IgD-negative memory B cell (primary cell): ENCODE measurements at regions not wholly inside any gene's neighbourhood (a gene's known extent, or its start where the extent isn't known, plus 50 kb on each side); places are given as distances from the start of the nearest gene placed in this dataset.

ENCODE experiments used
- H3K27ac Mint-ChIP-seq, 3 donors: one replicate each; pipeline ENCODE4 v1.8.0; 2020 to 2022; ENCODE audit warnings: mild to moderate bottlenecking in 3 of 3, mixed read lengths in 3 of 3, moderate library complexity in 1 of 3
- H3K27me3 Mint-ChIP-seq: one replicate; pipeline ENCODE4 v1.8.0; 2021; ENCODE audit warnings: mixed read lengths
- H3K36me3 Mint-ChIP-seq: one replicate; pipeline ENCODE4 v1.8.0; 2020; ENCODE audit warnings: mild to moderate bottlenecking, mixed read lengths
- H3K4me1 Mint-ChIP-seq, 3 donors: one replicate each; pipeline ENCODE4 v1.8.0; 2020 to 2022; ENCODE audit warnings: mixed read lengths in 3 of 3, mild to moderate bottlenecking in 1 of 3
- H3K4me3 Mint-ChIP-seq, 4 donors: one replicate each; pipeline ENCODE4 v1.8.0; 2020 to 2022; ENCODE audit warnings: mild to moderate bottlenecking in 4 of 4, mixed read lengths in 4 of 4, moderate library complexity in 3 of 4
- H3K9me3 Mint-ChIP-seq, 3 donors: one replicate each; pipeline ENCODE4 v1.8.0; 2020 to 2021; ENCODE audit warnings: mixed read lengths in 3 of 3, mild to moderate bottlenecking in 1 of 3

GRCh38 chr18:33875029-33875565, 297.1 kb downstream of the ASXL3 start:
- Mint-ChIP-seq H3K9me3 (peaks cover 0 to 2% (median 0%) of the 10 kb centered on the region in 3 donors), H3K4me1 (no peaks in the 10 kb centered on the region), H3K36me3 (no peaks in the 10 kb centered on the region), H3K27me3 (no peaks in the 10 kb centered on the region), H3K4me3 (no peak overlapping the region), H3K27ac (no peak overlapping the region)

DNA sequence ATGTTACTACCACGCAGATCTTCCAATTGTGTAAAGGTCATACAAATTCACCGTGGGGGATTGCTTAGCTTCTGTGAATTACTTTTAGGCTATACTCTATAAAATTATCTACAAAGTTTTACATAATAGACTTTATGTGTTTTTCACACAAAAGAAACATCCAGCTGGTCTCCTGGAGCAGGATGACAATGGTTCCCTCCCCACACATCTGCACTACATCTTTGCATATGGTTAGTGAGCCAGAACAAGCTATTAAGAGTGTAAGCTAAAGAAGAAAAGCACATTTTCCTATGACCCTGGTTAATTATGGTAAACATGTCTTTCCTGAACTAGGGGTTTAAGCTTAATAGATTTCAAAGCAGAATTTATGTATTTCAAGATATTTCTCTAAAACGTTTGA, 295.1 kb downstream of the ASXL3 start:
- peaks cover 0 to 2% (median 0%) of the 10 kb centered on the region in 3 donors for H3K9me3 Mint-ChIP-seq

GRCh38 chr18:33871363-33872025, 293.5 kb downstream of the ASXL3 start:
- Mint-ChIP-seq H3K9me3 (no peaks in the 10 kb centered on the region), H3K36me3 (no peaks in the 10 kb centered on the region), H3K27ac (no peak overlapping the region), H3K4me3 (no peak overlapping the region), H3K4me1 (no peaks in the 10 kb centered on the region), H3K27me3 (no peaks in the 10 kb centered on the region)

More for the DNA sequence above, 295.1 kb downstream of the ASXL3 start:
- Mint-ChIP-seq H3K27me3 (no peaks in the 10 kb centered on the region), H3K36me3 (no peaks in the 10 kb centered on the region), H3K4me1 (no peaks in the 10 kb centered on the region), H3K4me3 (no peak overlapping the region), H3K27ac (no peak overlapping the region)

GRCh38 chr18:33870059-33870458, 292.0 kb downstream of the ASXL3 start:
- Mint-ChIP-seq H3K4me1 (no peaks in the 10 kb centered on the region), H3K27me3 (no peaks in the 10 kb centered on the region), H3K4me3 (no peak overlapping the region), H3K9me3 (peaks cover 0 to 3% (median 0%) of the 10 kb centered on the region in 3 donors), H3K27ac (no peak overlapping the region), H3K36me3 (no peaks in the 10 kb centered on the region)

- H3K36me3 Mint-ChIP-seq = no peaks in the 10 kb centered on the region
- no peak overlapping the region for H3K4me3 Mint-ChIP-seq
- no peaks in the 10 kb centered on the region for H3K27me3 Mint-ChIP-seq
- H3K4me1 Mint-ChIP-seq = no peaks in the 10 kb centered on the region
- H3K9me3 Mint-ChIP-seq = peaks cover 5 to 13% (median 8%) of the 10 kb centered on the region in 3 donors
- no peak overlapping the region for H3K27ac Mint-ChIP-seq
Observed at GRCh38 chr18:33866386-33866785, 288.4 kb downstream of the ASXL3 start.

DNA sequence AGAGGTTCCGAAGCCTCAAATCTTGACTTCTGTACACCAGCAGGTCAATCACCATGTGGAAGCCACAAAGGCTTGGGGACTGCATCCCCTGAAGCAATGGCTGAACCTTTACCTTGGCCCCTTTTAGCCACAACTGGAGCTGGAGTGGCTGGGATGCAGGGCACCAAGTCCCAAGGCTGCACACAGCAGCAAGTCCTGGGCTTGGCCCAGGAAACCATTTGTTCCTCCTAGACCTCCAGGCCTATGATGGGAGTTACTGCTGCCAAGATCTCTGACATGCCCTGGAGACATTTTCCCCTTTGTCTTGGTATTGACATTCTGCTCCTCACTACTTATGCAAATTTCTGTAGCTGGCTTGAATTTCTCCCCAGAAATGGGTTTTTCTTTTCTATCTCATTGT, 285.9 kb downstream of the ASXL3 start:
- peaks cover 5 to 13% (median 8%) of the 10 kb centered on the region in 3 donors for H3K9me3 Mint-ChIP-seq
- no peaks in the 10 kb centered on the region for H3K27me3 Mint-ChIP-seq
- no peaks in the 10 kb centered on the region for H3K4me1 Mint-ChIP-seq
- H3K4me3 Mint-ChIP-seq = no peak overlapping the region
- no peaks in the 10 kb centered on the region for H3K36me3 Mint-ChIP-seq
- no peak overlapping the region for H3K27ac Mint-ChIP-seq

GRCh38 chr18:33854827-33855139, 276.8 kb downstream of the ASXL3 start:
- Mint-ChIP-seq H3K27me3 (no peaks in the 10 kb centered on the region), H3K4me3 (no peak overlapping the region), H3K27ac (no peak overlapping the region), H3K9me3 (peaks cover 0 to 3% (median 0%) of the 10 kb centered on the region in 3 donors), H3K36me3 (no peaks in the 10 kb centered on the region), H3K4me1 (no peaks in the 10 kb centered on the region)

- H3K4me1 Mint-ChIP-seq = no peaks in the 10 kb centered on the region
- H3K9me3 Mint-ChIP-seq = peaks cover 0 to 3% (median 0%) of the 10 kb centered on the region in 3 donors
- no peaks in the 10 kb centered on the region for H3K36me3 Mint-ChIP-seq
- H3K27ac Mint-ChIP-seq = no peak overlapping the region
- H3K27me3 Mint-ChIP-seq = no peaks in the 10 kb centered on the region
- H3K4me3 Mint-ChIP-seq = no peak overlapping the region
Observed at GRCh38 chr18:33854086-33854826, 276.2 kb downstream of the ASXL3 start.

- Mint-ChIP-seq H3K4me3 (no peak overlapping the region), H3K36me3 (no peaks in the 10 kb centered on the region), H3K9me3 (peaks cover 0 to 3% (median 0%) of the 10 kb centered on the region in 3 donors), H3K27me3 (no peaks in the 10 kb centered on the region), H3K4me1 (no peaks in the 10 kb centered on the region), H3K27ac (no peak overlapping the region)
Observed at GRCh38 chr18:33853187-33853586, 275.2 kb downstream of the ASXL3 start.

DNA sequence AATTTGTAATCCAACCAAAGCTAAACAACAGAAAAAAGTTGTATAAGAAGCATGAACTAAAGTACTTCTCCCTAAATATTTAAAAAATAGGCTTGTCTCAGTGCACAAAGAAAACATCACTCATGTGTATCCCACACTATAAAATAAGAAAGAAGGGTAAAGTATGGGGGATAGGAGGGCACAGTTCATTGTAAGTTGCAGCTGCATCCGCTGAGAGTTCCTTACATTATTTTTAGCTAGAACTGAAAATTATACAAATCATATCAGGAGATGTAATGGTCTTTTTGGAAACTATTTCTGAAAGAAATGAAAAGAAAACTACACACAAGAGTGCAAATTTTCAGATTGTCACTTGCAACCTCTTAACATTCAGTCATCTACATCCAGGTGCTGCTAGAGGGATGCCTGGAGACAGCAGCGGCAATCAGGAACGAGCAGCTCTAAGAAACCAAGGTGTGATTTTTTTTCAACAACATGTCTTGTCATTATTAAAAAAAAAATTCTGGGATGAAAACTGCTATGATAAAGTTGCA, 273.6 kb downstream of the ASXL3 start:
- Mint-ChIP-seq H3K4me3 (no peak overlapping the region), H3K4me1 (no peaks in the 10 kb centered on the region), H3K27me3 (no peaks in the 10 kb centered on the region), H3K27ac (no peak overlapping the region), H3K9me3 (peaks cover 0 to 3% (median 1%) of the 10 kb centered on the region in 3 donors), H3K36me3 (no peaks in the 10 kb centered on the region)

DNA sequence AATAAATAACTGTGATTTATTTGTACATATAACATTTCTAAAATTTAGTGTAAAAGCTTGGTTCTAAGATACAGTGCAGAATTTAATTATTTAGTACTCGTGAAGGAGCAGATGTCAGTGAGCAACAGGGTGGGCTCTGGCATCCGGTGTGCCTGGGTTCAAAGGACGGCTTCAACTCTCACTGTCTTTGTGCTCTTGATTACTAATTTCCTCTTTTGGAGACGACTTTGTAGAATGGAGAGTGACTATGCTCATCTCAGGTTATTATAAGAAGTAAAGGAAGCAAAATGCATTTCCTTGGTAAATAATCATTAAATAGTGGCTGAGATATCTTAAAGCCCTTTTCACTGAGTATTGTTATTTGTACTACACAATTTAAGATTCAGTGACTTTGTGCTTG, 271.7 kb downstream of the ASXL3 start:
- H3K36me3 Mint-ChIP-seq = no peaks in the 10 kb centered on the region
- peaks cover 0 to 7% (median 3%) of the 10 kb centered on the region in 3 donors for H3K9me3 Mint-ChIP-seq
- H3K27ac Mint-ChIP-seq = no peak overlapping the region
- no peaks in the 10 kb centered on the region for H3K4me1 Mint-ChIP-seq
- no peak overlapping the region for H3K4me3 Mint-ChIP-seq
- H3K27me3 Mint-ChIP-seq = no peaks in the 10 kb centered on the region

- Mint-ChIP-seq H3K36me3 (no peaks in the 10 kb centered on the region), H3K4me1 (no peaks in the 10 kb centered on the region), H3K9me3 (peaks cover 0 to 4% (median 3%) of the 10 kb centered on the region in 3 donors), H3K4me3 (no peak overlapping the region), H3K27ac (no peak overlapping the region), H3K27me3 (no peaks in the 10 kb centered on the region)
Observed at GRCh38 chr18:33844232-33844631, 266.2 kb downstream of the ASXL3 start.

GRCh38 chr18:33841221-33841967, 263.4 kb downstream of the ASXL3 start:
- H3K4me3 Mint-ChIP-seq = no peak overlapping the region
- no peaks in the 10 kb centered on the region for H3K27me3 Mint-ChIP-seq
- H3K27ac Mint-ChIP-seq = no peak overlapping the region

DNA sequence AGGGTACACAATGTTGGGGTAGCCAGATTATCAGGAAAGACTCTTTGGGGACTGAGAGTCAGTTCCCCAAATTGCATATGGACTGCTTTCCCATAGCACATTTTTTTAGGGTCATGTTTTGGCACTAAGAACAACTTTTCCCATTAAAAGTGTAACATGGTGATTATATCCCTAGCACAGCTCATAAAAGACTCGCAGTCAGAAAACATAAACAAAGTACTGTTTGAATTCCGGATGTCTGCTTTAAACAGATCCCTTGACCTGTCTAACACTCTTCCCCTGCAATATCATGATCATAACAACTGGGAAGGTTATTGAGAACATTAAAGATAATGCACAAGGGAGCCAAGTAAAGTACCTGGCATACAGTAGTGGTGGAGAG, 262.2 kb downstream of the ASXL3 start:
- Mint-ChIP-seq H3K27me3 (no peaks in the 10 kb centered on the region), H3K4me3 (no peak overlapping the region), H3K9me3 (peaks cover 0 to 7% (median 0%) of the 10 kb centered on the region in 3 donors), H3K36me3 (no peaks in the 10 kb centered on the region), H3K27ac (no peak overlapping the region), H3K4me1 (no peaks in the 10 kb centered on the region)

More at GRCh38 chr18:33841221-33841967, 263.4 kb downstream of the ASXL3 start:
- H3K36me3 Mint-ChIP-seq = no peaks in the 10 kb centered on the region
- no peaks in the 10 kb centered on the region for H3K4me1 Mint-ChIP-seq
- H3K9me3 Mint-ChIP-seq = peaks cover 0 to 4% (median under 1%) of the 10 kb centered on the region in 3 donors
